Loucy (cell line): ENCODE measurements at regions not wholly inside any gene's neighbourhood (a gene's known extent, or its start where the extent isn't known, plus 50 kb on each side); places are given as distances from the start of the nearest gene placed in this dataset.

Experiments used
- H2AFZ ChIP-seq: fragments of 200-600 bp; sonication (generic); 2 replicates; pipeline ENCODE4 v1.6.0; 2016; ENCODE audit warnings: antibody characterized with exemption, mild to moderate bottlenecking, low read length, moderate library complexity
- H3F3A ChIP-seq: fragments of 200-600 bp; 2 replicates; pipeline ENCODE4 v1.6.0; 2016; ENCODE audit warnings: antibody characterized with exemption, low read depth, mild to moderate bottlenecking
- H3K27me3 ChIP-seq: fragments of 200-600 bp; sonication (generic); 2 replicates; pipeline ENCODE4 v1.6.1; 2014; ENCODE audit warnings: low read length, mild to moderate bottlenecking; ENCODE audit not compliant: insufficient read depth, poor library complexity, severe bottlenecking
- H3K36me3 ChIP-seq: fragments of 200-600 bp; sonication (generic); 2 replicates; pipeline ENCODE4 v1.6.1; 2016; ENCODE audit warnings: low read length; ENCODE audit not compliant: insufficient read depth
- H3K4me1 ChIP-seq: fragments of 200-600 bp; sonication (generic); 2 replicates; pipeline ENCODE4 v1.5.1; 2014; ENCODE audit warnings: low read length, mild to moderate bottlenecking; ENCODE audit not compliant: insufficient read depth, poor library complexity, severe bottlenecking
- H3K4me2 ChIP-seq: fragments of 200-600 bp; sonication (generic); 2 replicates; pipeline ENCODE4 v1.6.0; 2014; ENCODE audit warnings: antibody characterized with exemption, low read length, low read depth, mild to moderate bottlenecking; ENCODE audit not compliant: poor library complexity, severe bottlenecking
- H3K4me3 ChIP-seq: fragments of 200-600 bp; sonication (generic); 2 replicates; pipeline ENCODE4 v1.5.1; 2014; ENCODE audit warnings: low read length, mild to moderate bottlenecking, mixed read lengths; ENCODE audit not compliant: poor library complexity, severe bottlenecking
- H3K79me2 ChIP-seq: fragments of 200-600 bp; sonication (generic); 2 replicates; pipeline ENCODE4 v1.6.1; 2014; ENCODE audit warnings: low read length; ENCODE audit not compliant: insufficient read depth
- H3K9ac ChIP-seq: fragments of 200-600 bp; sonication (generic); 2 replicates; pipeline ENCODE4 v1.6.0; 2014; ENCODE audit warnings: mild to moderate bottlenecking, low read depth, low read length, moderate library complexity; ENCODE audit not compliant: poor library complexity, severe bottlenecking
- H3K9me2 ChIP-seq: fragments of 200-600 bp; sonication (generic); replicated peaks from 2 replicates; pipeline ENCODE4 v1.6.1; 2016; ENCODE audit warnings: low read depth, low read length, mixed read lengths
- H3K9me3 ChIP-seq: fragments of 200-600 bp; sonication (generic); 2 replicates; pipeline ENCODE4 v1.6.1; 2014; ENCODE audit warnings: mild to moderate bottlenecking, antibody characterized with exemption, low read length, low read depth; ENCODE audit not compliant: insufficient read depth
- H4K20me1 ChIP-seq: fragments of 200-600 bp; sonication (generic); 2 replicates; pipeline ENCODE4 v1.6.0; 2014; ENCODE audit warnings: antibody characterized with exemption, low read length, mild to moderate bottlenecking; ENCODE audit not compliant: insufficient read depth, poor library complexity, severe bottlenecking
- CTCF ChIP-seq: fragments of 200-600 bp; sonication (generic); conservative IDR thresholded peaks from 2 replicates; pipeline ENCODE4 v1.5.1; 2014; ENCODE audit warnings: mild to moderate bottlenecking, antibody characterized with exemption, low read length
- EZH2phosphoT487 ChIP-seq: fragments of 200-600 bp; IDR thresholded peaks from 2 replicates; pipeline ENCODE4 v1.6.1; 2018; ENCODE audit warnings: antibody characterized with exemption, mild to moderate bottlenecking, moderate library complexity, borderline replicate concordance

- no peaks in the 10 kb centered on the region for H4K20me1 ChIP-seq
Observed at GRCh38 chr16:62390214-62390613, 354.0 kb upstream of the CDH8 start.

GRCh38 chr16:62386411-62386810, 350.2 kb upstream of the CDH8 start:
- Histone ChIP-seq H3K9me2 (no peaks in the 10 kb centered on the region), H3K36me3 (no peaks in the 10 kb centered on the region), H4K20me1 (no peaks in the 10 kb centered on the region), H3K4me2 (no peak overlapping the region), H3K9ac (no peak overlapping the region), H3K4me1 (no peaks in the 10 kb centered on the region), H3K4me3 (no peak overlapping the region), H3K9me3 (no peaks in the 10 kb centered on the region), H3K79me2 (no peaks in the 10 kb centered on the region), H2AFZ (no peak overlapping the region), H3F3A (no peaks in the 10 kb centered on the region), H3K27me3 (no peaks in the 10 kb centered on the region)
- TF ChIP-seq CTCF: no peak

More at GRCh38 chr16:62390214-62390613, 354.0 kb upstream of the CDH8 start:
- Histone ChIP-seq H3K79me2 (no peaks in the 10 kb centered on the region), H3F3A (no peaks in the 10 kb centered on the region), H3K9ac (no peak overlapping the region), H3K9me2 (no peaks in the 10 kb centered on the region), H3K4me1 (no peaks in the 10 kb centered on the region), H3K4me2 (no peak overlapping the region), H3K9me3 (no peaks in the 10 kb centered on the region), H3K36me3 (no peaks in the 10 kb centered on the region), H2AFZ (no peak overlapping the region), H3K4me3 (no peak overlapping the region), H3K27me3 (no peaks in the 10 kb centered on the region)
- no peak for TF ChIP-seq CTCF
- no peak for TF ChIP-seq EZH2phosphoT487

GRCh38 chr16:62383941-62384340, 347.7 kb upstream of the CDH8 start:
- Histone ChIP-seq H3K4me2 (no peak overlapping the region), H3K9ac (no peak overlapping the region), H3K27me3 (no peaks in the 10 kb centered on the region), H3K9me2 (no peaks in the 10 kb centered on the region), H2AFZ (no peak overlapping the region), H3F3A (no peaks in the 10 kb centered on the region), H3K79me2 (no peaks in the 10 kb centered on the region), H3K9me3 (no peaks in the 10 kb centered on the region), H3K36me3 (no peaks in the 10 kb centered on the region), H3K4me3 (no peak overlapping the region), H3K4me1 (no peaks in the 10 kb centered on the region), H4K20me1 (no peaks in the 10 kb centered on the region)
- no peak for TF ChIP-seq EZH2phosphoT487
- no peak for TF ChIP-seq CTCF
